CD14-positive monocyte (primary cell): ENCODE measurements at regions not wholly inside any gene's neighbourhood (a gene's known extent, or its start where the extent isn't known, plus 50 kb on each side); places are given as distances from the start of the nearest gene placed in this dataset.

Source experiments
- DNase-seq, 3 donors: peaks; one replicate each; pipeline ENCODE4 v3.0.0-alpha.2; 2011 to 2022
- H2AFZ ChIP-seq: 2 replicates; pipeline ENCODE4 v1.6.0; 2012; ENCODE audit warnings: mild to moderate bottlenecking, low read depth, low read length, inconsistent platforms; ENCODE audit not compliant: insufficient read depth, poor library complexity, severe bottlenecking
- H3K27ac ChIP-seq, 2 donors: 1 replicate in 1 of 2; 2 replicates in 1 of 2; pipeline ENCODE4 v1.5.1; 2012 to 2013; ENCODE audit warnings: low read length in 2 of 2, control low read depth in 1 of 2, inconsistent platforms in 1 of 2, low read depth in 1 of 2, mild to moderate bottlenecking in 1 of 2
- H3K27me3 ChIP-seq, 2 donors: one replicate each; pipeline versions ENCODE4 v1.6.0 to v1.6.1; 2011 to 2013; ENCODE audit warnings: low read length in 2 of 2; ENCODE audit not compliant: control insufficient read depth in 2 of 2, insufficient read depth in 2 of 2
- H3K36me3 ChIP-seq, 2 donors: replicated peaks in 1 of 2; 1 replicate in 1 of 2; 2 replicates in 1 of 2; pipeline versions ENCODE4 v1.5.1 to v1.6.1; 2012 to 2013; ENCODE audit warnings: low read length in 2 of 2, control low read depth in 1 of 2, inconsistent platforms in 1 of 2, mild to moderate bottlenecking in 1 of 2; ENCODE audit not compliant: insufficient read depth in 2 of 2, control insufficient read depth in 1 of 2
- H3K4me1 ChIP-seq, 2 donors: 1 replicate in 1 of 2; 2 replicates in 1 of 2; pipeline versions ENCODE4 v1.5.1 to v1.6.1; 2012 to 2013; ENCODE audit warnings: low read length in 2 of 2, control low read depth in 1 of 2, inconsistent platforms in 1 of 2, mild to moderate bottlenecking in 1 of 2, moderate library complexity in 1 of 2; ENCODE audit not compliant: insufficient read depth in 2 of 2, control insufficient read depth in 1 of 2
- H3K4me2 ChIP-seq: replicated peaks from 2 replicates; pipeline ENCODE3; 2012; ENCODE audit warnings: low read length, moderate library complexity, mild to moderate bottlenecking; ENCODE audit not compliant: poor library complexity, severe bottlenecking; ENCODE audit errors: extremely low read depth
- H3K4me3 ChIP-seq, 3 experiments: fragments of 200-600 bp in 1 of 3; sonication (generic) in 1 of 3; replicated peaks in 1 of 3; 1 replicate in 2 of 3; 2 replicates in 1 of 3; pipeline ENCODE4 v1.5.1; 2011 to 2013; ENCODE audit warnings: low read length in 3 of 3, mild to moderate bottlenecking in 3 of 3, control low read depth in 2 of 3, low read depth in 2 of 3, inconsistent platforms in 1 of 3, moderate library complexity in 1 of 3
- H3K79me2 ChIP-seq: 2 replicates; pipeline ENCODE4 v1.6.0; 2012; ENCODE audit warnings: mild to moderate bottlenecking, control low read depth, inconsistent platforms, low read length, moderate library complexity; ENCODE audit not compliant: insufficient read depth
- H3K9ac ChIP-seq: 2 replicates; pipeline ENCODE4 v1.6.0; 2017; ENCODE audit warnings: low read length, mild to moderate bottlenecking; ENCODE audit not compliant: insufficient read depth, poor library complexity, severe bottlenecking
- H3K9me3 ChIP-seq, 2 donors: replicated peaks in 1 of 2; 1 replicate in 1 of 2; 2 replicates in 1 of 2; pipeline versions ENCODE4 v1.5.1 to v1.6.1; 2012 to 2013; ENCODE audit warnings: low read length in 2 of 2, control low read depth in 1 of 2; ENCODE audit not compliant: control insufficient read depth in 1 of 2, insufficient read depth in 1 of 2
- H4K20me1 ChIP-seq: 2 replicates; pipeline ENCODE4 v1.6.0; 2012; ENCODE audit warnings: mild to moderate bottlenecking, low read length, control low read depth, moderate library complexity; ENCODE audit not compliant: insufficient read depth
- H3K27ac Mint-ChIP-seq, 7 donors: one replicate each; pipeline ENCODE4 v1.8.0; 2020; ENCODE audit warnings: mild to moderate bottlenecking in 7 of 7, mixed read lengths in 7 of 7, moderate library complexity in 6 of 7, inconsistent platforms in 2 of 7
- H3K27me3 Mint-ChIP-seq, 3 donors: one replicate each; pipeline ENCODE4 v1.8.0; 2021 to 2022; ENCODE audit warnings: low read depth in 3 of 3, mild to moderate bottlenecking in 3 of 3, mixed read lengths in 3 of 3, moderate library complexity in 3 of 3, inconsistent platforms in 1 of 3
- H3K36me3 Mint-ChIP-seq, 2 donors: one replicate each; pipeline ENCODE4 v1.8.0; 2020; ENCODE audit warnings: mixed read lengths in 2 of 2, inconsistent platforms in 1 of 2, mild to moderate bottlenecking in 1 of 2
- H3K4me1 Mint-ChIP-seq: one replicate; pipeline ENCODE4 v1.8.0; 2020; ENCODE audit warnings: mild to moderate bottlenecking, mixed read lengths
- H3K4me3 Mint-ChIP-seq, 2 donors: one replicate each; pipeline ENCODE4 v1.8.0; 2020; ENCODE audit warnings: mild to moderate bottlenecking in 2 of 2, mixed read lengths in 2 of 2, moderate library complexity in 1 of 2
- H3K9me3 Mint-ChIP-seq, 7 donors: one replicate each; pipeline ENCODE4 v1.8.0; 2020 to 2022; ENCODE audit warnings: mixed read lengths in 7 of 7, mild to moderate bottlenecking in 6 of 7, moderate library complexity in 6 of 7, inconsistent platforms in 2 of 7
- WGBS: methylation state at CpG from one replicate; pipeline ENCODE4 v1.1.5; 2013; ENCODE audit warnings: missing lambda C conversion rate; ENCODE audit not compliant: insufficient coverage; 5-methylcytosine and 5-hydroxymethylcytosine counted together
- intact Hi-C, 2 donors: fragments of 100-400 bp; cut with micrococcal nuclease; formaldehyde crosslinking; loops; one replicate each; pipeline versions ENCODE4 v1.15.0 to v1.15.1; 2023
- TF ChIP-seq, protein P1 (sequence below): fragments of 200-600 bp; IDR thresholded peaks from one replicate; pipeline ENCODE4 v1.8.0; 2022; ENCODE audit warnings: antibody characterized with exemption, mild to moderate bottlenecking

DNA sequence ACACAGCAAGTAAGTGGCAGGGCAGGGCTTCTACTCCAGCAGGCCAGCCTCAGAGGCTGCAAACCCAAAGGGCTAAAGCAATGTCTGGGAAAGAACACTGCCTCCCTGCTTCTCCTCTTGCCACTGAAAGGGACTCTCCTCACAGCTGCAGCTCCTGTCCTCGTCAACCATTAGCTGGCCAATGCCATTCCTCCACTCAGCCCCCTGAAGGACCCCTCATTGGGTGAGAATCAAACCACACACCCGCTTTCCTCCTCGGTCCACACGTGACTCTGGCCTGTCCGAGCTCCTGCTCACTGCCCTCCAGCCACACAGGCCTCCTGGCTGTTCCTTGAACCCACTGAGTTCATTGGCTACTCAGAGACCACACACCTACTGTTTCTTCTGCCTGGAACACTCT is 253.7 kb upstream of the TLE3 start:
- DNase-seq, result no peak
- H3K36me3 ChIP-seq, result no peaks in the 10 kb centered on the region
- no peak overlapping the region for H3K27ac ChIP-seq
- no peak overlapping the region for H3K4me3 ChIP-seq
- no peak overlapping the region for H3K9ac ChIP-seq
- H3K4me1 Mint-ChIP-seq, result peaks cover 30% of the 10 kb centered on the region
- H3K27me3 ChIP-seq, result no peaks in the 10 kb centered on the region
- H3K9me3 ChIP-seq, result no peaks in the 10 kb centered on the region
- no peaks in the 10 kb centered on the region for H3K79me2 ChIP-seq
- H3K9me3 Mint-ChIP-seq, result peaks cover 0 to 2% (median 0%) of the 10 kb centered on the region in 7 donors
- no peak overlapping the region for H2AFZ ChIP-seq
- H3K4me1 ChIP-seq, result peaks cover 25 to 26% of the 10 kb centered on the region in 2 donors
- H4K20me1 ChIP-seq, result no peaks in the 10 kb centered on the region
- H3K27me3 Mint-ChIP-seq, result peaks cover 1 to 9% (median 3%) of the 10 kb centered on the region in 3 donors
- 95% methylated on average over 5 of the region's 5 CpGs for WGBS
- TF ChIP-seq, protein P1, sequence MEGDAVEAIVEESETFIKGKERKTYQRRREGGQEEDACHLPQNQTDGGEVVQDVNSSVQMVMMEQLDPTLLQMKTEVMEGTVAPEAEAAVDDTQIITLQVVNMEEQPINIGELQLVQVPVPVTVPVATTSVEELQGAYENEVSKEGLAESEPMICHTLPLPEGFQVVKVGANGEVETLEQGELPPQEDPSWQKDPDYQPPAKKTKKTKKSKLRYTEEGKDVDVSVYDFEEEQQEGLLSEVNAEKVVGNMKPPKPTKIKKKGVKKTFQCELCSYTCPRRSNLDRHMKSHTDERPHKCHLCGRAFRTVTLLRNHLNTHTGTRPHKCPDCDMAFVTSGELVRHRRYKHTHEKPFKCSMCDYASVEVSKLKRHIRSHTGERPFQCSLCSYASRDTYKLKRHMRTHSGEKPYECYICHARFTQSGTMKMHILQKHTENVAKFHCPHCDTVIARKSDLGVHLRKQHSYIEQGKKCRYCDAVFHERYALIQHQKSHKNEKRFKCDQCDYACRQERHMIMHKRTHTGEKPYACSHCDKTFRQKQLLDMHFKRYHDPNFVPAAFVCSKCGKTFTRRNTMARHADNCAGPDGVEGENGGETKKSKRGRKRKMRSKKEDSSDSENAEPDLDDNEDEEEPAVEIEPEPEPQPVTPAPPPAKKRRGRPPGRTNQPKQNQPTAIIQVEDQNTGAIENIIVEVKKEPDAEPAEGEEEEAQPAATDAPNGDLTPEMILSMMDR, result no peak
- H3K36me3 Mint-ChIP-seq, result peaks cover 2 to 4% of the 10 kb centered on the region in 2 donors
- no peak overlapping the region for H3K4me2 ChIP-seq
- intact Hi-C loops, result no loop called here
- H3K4me3 Mint-ChIP-seq, result no peak overlapping the region
- H3K27ac Mint-ChIP-seq, result no peak overlapping the region

DNA sequence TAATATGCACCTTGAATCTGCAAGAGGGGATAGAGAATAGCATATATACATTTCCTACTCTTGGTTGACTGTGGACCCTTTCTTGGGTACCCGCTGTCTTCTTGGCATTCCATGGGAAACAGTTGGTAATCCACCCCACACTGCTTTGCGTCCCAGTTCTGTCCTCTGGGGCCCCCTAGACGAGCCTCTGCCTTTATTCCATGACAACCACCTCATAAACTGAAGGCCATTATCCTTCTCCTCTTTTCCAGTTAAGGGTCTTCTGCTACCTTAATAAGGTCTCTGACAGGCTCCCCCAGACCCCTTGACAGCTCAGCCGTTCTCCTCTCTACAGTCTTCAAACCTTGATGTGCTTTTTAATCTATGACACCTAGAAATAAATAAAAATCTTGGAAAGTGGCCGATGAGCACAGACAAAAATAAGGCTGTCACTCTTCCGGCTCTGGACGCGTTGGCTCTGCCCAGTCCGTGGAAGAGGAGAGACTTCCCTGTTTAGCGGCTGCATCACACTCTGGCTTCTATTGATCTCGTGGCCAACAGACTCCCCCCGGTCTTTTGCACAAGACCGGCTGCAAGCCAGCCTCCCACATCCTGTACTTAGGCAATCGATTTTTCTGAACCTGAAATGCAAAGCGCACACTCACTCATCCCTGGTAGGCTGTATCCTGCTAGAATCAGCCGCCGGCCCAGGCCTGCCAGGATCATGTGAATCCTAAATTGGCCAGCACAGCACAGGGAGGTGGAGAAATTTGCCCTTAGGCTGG is 251.0 kb upstream of the TLE3 start:
- H3K4me3 Mint-ChIP-seq, result peak overlapping the region; percentile 59 to 80

More for the DNA sequence above, 251.0 kb upstream of the TLE3 start:
- peaks cover 2 to 4% of the 10 kb centered on the region in 2 donors for H3K36me3 Mint-ChIP-seq
- Histone ChIP-seq H2AFZ (peak overlapping the region; percentile 43), H3K4me2 (peak overlapping the region; percentile 60), H3K4me1 (peaks cover 22 to 26% of the 10 kb centered on the region in 2 donors), H3K9ac (no peak overlapping the region), H3K27ac (no peak overlapping the region), H3K4me3 (no peak overlapping the region), H3K27me3 (no peaks in the 10 kb centered on the region), H3K79me2 (no peaks in the 10 kb centered on the region), H4K20me1 (no peaks in the 10 kb centered on the region), H3K36me3 (no peaks in the 10 kb centered on the region), H3K9me3 (no peaks in the 10 kb centered on the region)
- DNase-seq, result peak; percentile 84 to 90 (median 89)
- peaks cover 30% of the 10 kb centered on the region for H3K4me1 Mint-ChIP-seq
- peak overlapping the region; percentile 32 to 87 (median 79) for H3K27ac Mint-ChIP-seq
- 25% methylated on average over 14 of the region's 17 CpGs for WGBS
- no peaks in the 10 kb centered on the region for H3K9me3 Mint-ChIP-seq
- intact Hi-C loops, result no loop called here
- TF ChIP-seq, protein P1, result no peak
- peaks cover 3 to 7% (median 5%) of the 10 kb centered on the region in 3 donors for H3K27me3 Mint-ChIP-seq
